ENCODE measurements at regions not wholly inside any gene's neighbourhood (a gene's known extent, or its start where the extent isn't known, plus 50 kb on each side); places are given as distances from the start of the nearest gene placed in this dataset.

DNA sequence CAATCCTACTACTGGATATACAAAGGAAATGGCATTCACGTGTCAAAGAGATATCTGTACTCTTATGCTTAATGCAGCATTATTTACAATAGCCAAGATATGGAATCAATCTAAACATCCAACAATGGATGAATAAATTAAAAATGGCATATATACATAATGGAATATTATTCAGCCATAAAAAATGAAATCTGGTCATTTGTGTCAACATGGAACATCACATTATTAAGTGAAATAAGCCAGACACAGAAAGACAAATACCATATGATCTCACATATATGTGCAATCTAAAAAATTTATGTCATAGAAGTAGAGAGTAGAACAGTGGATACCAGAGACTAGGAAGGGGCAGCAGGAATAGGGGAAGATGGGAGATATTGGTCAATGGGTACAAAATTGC is 228.8 kb upstream of the TBX3 start:
- H3K4me3 ChIP-seq (replicated peaks in 1 of 4; ENCODE audit: control extremely low read depth in 1 of 4, insufficient read depth in 1 of 4, low read depth in 3 of 4, low read length in 4 of 4), result no peak overlapping the region
- no peak for DNase-seq (ENCODE audit: low read depth in 2 of 2)
- no peak overlapping the region for H2AFZ ChIP-seq (ENCODE audit: low read length)
- H3K36me3 ChIP-seq (ENCODE audit: control insufficient read depth, insufficient read depth, low read length), result no peaks in the 10 kb centered on the region
- no peaks in the 10 kb centered on the region for H3K27me3 ChIP-seq (ENCODE audit: control insufficient read depth, insufficient read depth, low read length)
- no peaks in the 10 kb centered on the region for H3K79me2 ChIP-seq (ENCODE audit: control insufficient read depth, insufficient read depth, low read length)
- no peak for TF ChIP-seq EZH2 (IDR thresholded peaks at IDR 0.05; ENCODE audit: low read length, missing control alignments)
- TF ChIP-seq, protein P1, sequence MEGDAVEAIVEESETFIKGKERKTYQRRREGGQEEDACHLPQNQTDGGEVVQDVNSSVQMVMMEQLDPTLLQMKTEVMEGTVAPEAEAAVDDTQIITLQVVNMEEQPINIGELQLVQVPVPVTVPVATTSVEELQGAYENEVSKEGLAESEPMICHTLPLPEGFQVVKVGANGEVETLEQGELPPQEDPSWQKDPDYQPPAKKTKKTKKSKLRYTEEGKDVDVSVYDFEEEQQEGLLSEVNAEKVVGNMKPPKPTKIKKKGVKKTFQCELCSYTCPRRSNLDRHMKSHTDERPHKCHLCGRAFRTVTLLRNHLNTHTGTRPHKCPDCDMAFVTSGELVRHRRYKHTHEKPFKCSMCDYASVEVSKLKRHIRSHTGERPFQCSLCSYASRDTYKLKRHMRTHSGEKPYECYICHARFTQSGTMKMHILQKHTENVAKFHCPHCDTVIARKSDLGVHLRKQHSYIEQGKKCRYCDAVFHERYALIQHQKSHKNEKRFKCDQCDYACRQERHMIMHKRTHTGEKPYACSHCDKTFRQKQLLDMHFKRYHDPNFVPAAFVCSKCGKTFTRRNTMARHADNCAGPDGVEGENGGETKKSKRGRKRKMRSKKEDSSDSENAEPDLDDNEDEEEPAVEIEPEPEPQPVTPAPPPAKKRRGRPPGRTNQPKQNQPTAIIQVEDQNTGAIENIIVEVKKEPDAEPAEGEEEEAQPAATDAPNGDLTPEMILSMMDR (conservative IDR thresholded peaks at IDR 0.05 in 1 of 2, IDR thresholded peaks at IDR 0.05 in 1 of 2; ENCODE audit: low read depth in 1 of 2, low read length in 2 of 2), result no peak
- no peaks in the 10 kb centered on the region for H4K20me1 ChIP-seq (ENCODE audit: control insufficient read depth, extremely low read depth, insufficient read depth, low read length)
- H3K9me3 ChIP-seq (ENCODE audit: control insufficient read depth, insufficient read depth, low read depth, low read length), result no peaks in the 10 kb centered on the region
- no peak overlapping the region for H3K4me2 ChIP-seq (ENCODE audit: extremely low read depth, insufficient read depth, low read length)
- no peak overlapping the region for H3K9ac ChIP-seq (ENCODE audit: insufficient read depth, low read length)
- H3K27ac ChIP-seq (ENCODE audit: insufficient read depth, low read length), result no peak overlapping the region
- peaks cover 26% of the 10 kb centered on the region for H3K4me1 ChIP-seq (ENCODE audit: control insufficient read depth, extremely low read depth, insufficient read depth, low read length)

GRCh38 chr12:114911196-114911595 is 227.2 kb upstream of the TBX3 start:
- H3K4me3 ChIP-seq (replicated peaks in 1 of 4; ENCODE audit: control extremely low read depth in 1 of 4, insufficient read depth in 1 of 4, low read depth in 3 of 4, low read length in 4 of 4), result no peak overlapping the region
- no peaks in the 10 kb centered on the region for H4K20me1 ChIP-seq (ENCODE audit: control insufficient read depth, extremely low read depth, insufficient read depth, low read length)
- peaks cover 19% of the 10 kb centered on the region for H3K4me1 ChIP-seq (ENCODE audit: control insufficient read depth, extremely low read depth, insufficient read depth, low read length)
- no peak overlapping the region for H2AFZ ChIP-seq (ENCODE audit: low read length)
- H3K27me3 ChIP-seq (ENCODE audit: control insufficient read depth, insufficient read depth, low read length), result no peaks in the 10 kb centered on the region
- DNase-seq (ENCODE audit: low read depth in 2 of 2), result no peak
- H3K27ac ChIP-seq (ENCODE audit: insufficient read depth, low read length), result no peak overlapping the region
- H3K36me3 ChIP-seq (ENCODE audit: control insufficient read depth, insufficient read depth, low read length), result no peaks in the 10 kb centered on the region
- no peak overlapping the region for H3K4me2 ChIP-seq (ENCODE audit: extremely low read depth, insufficient read depth, low read length)
- no peaks in the 10 kb centered on the region for H3K9me3 ChIP-seq (ENCODE audit: control insufficient read depth, insufficient read depth, low read depth, low read length)
- H3K79me2 ChIP-seq (ENCODE audit: control insufficient read depth, insufficient read depth, low read length), result no peaks in the 10 kb centered on the region
- no peak overlapping the region for H3K9ac ChIP-seq (ENCODE audit: insufficient read depth, low read length)
- TF ChIP-seq EZH2 (IDR thresholded peaks at IDR 0.05; ENCODE audit: low read length, missing control alignments), result no peak
- TF ChIP-seq, protein P1 (conservative IDR thresholded peaks at IDR 0.05 in 1 of 2, IDR thresholded peaks at IDR 0.05 in 1 of 2; ENCODE audit: low read depth in 1 of 2, low read length in 2 of 2), result no peak

GRCh38 chr12:114904254-114905003 is 220.5 kb upstream of the TBX3 start:
- Histone ChIP-seq H3K9ac (ENCODE audit: insufficient read depth, low read length) (no peak overlapping the region), H3K4me2 (ENCODE audit: extremely low read depth, insufficient read depth, low read length) (peak overlapping the region; percentile 15), H3K36me3 (ENCODE audit: control insufficient read depth, insufficient read depth, low read length) (no peaks in the 10 kb centered on the region), H4K20me1 (ENCODE audit: control insufficient read depth, extremely low read depth, insufficient read depth, low read length) (no peaks in the 10 kb centered on the region), H3K4me3 (replicated peaks in 1 of 4; ENCODE audit: control extremely low read depth in 1 of 4, insufficient read depth in 1 of 4, low read depth in 3 of 4, low read length in 4 of 4) (peak overlapping the region in 1 of 4 experiments; percentile 38), H3K27me3 (ENCODE audit: control insufficient read depth, insufficient read depth, low read length) (no peaks in the 10 kb centered on the region), H3K79me2 (ENCODE audit: control insufficient read depth, insufficient read depth, low read length) (no peaks in the 10 kb centered on the region), H2AFZ (ENCODE audit: low read length) (no peak overlapping the region), H3K9me3 (ENCODE audit: control insufficient read depth, insufficient read depth, low read depth, low read length) (no peaks in the 10 kb centered on the region), H3K27ac (ENCODE audit: insufficient read depth, low read length) (peak overlapping the region; percentile 37), H3K4me1 (ENCODE audit: control insufficient read depth, extremely low read depth, insufficient read depth, low read length) (peaks cover 13% of the 10 kb centered on the region)
- no peak for TF ChIP-seq EZH2 (IDR thresholded peaks at IDR 0.05; ENCODE audit: low read length, missing control alignments)
- TF ChIP-seq, protein P1 (conservative IDR thresholded peaks at IDR 0.05 in 1 of 2, IDR thresholded peaks at IDR 0.05 in 1 of 2; ENCODE audit: low read depth in 1 of 2, low read length in 2 of 2), result no peak
- DNase-seq (ENCODE audit: low read depth in 2 of 2), result peak; percentile 65 to 70

All from fibroblast of lung (primary cell).